Natural killer cell treated with Interleukin-12 subunit alpha and Interleukin-12 subunit beta and Interleukin-15 and Interleukin-18, amount 100 ng/mL, for 72 hours (primary cell): ENCODE measurements at regions not wholly inside any gene's neighbourhood (a gene's known extent, or its start where the extent isn't known, plus 50 kb on each side); places are given as distances from the start of the nearest gene placed in this dataset.

Source experiments
- ATAC-seq, 2 donors: fragments of 150-1000 bp; cut with Tn5 transposase in 1 of 2; sonication (Bioruptor Pico), chemical (Tn5 transposase) in 1 of 2; 2 replicates each; pipeline ENCODE4 v1.10.0; 2021
- DNase-seq: peaks from one replicate; pipeline ENCODE4 v3.0.0; 2022; ENCODE audit warnings: low spot score
- H3K27ac Mint-ChIP-seq, 2 donors: 1 replicate in 1 of 2; 2 replicates in 1 of 2; pipeline ENCODE4 v1.8.0; 2022; ENCODE audit warnings: mixed read lengths in 2 of 2, mild to moderate bottlenecking in 1 of 2, moderate library complexity in 1 of 2
- H3K27me3 Mint-ChIP-seq, 2 donors: 1 replicate in 1 of 2; 2 replicates in 1 of 2; pipeline ENCODE4 v1.8.0; 2022; ENCODE audit warnings: mixed read lengths in 2 of 2
- H3K36me3 Mint-ChIP-seq: one replicate; pipeline ENCODE4 v1.8.0; 2022; ENCODE audit warnings: mixed read lengths
- H3K4me1 Mint-ChIP-seq, 2 donors: 1 replicate in 1 of 2; 2 replicates in 1 of 2; pipeline ENCODE4 v1.8.0; 2022; ENCODE audit warnings: low read depth in 2 of 2, mixed read lengths in 2 of 2, mild to moderate bottlenecking in 1 of 2
- H3K4me3 Mint-ChIP-seq: one replicate; pipeline ENCODE4 v1.8.0; 2022; ENCODE audit warnings: mixed read lengths
- H3K9me3 Mint-ChIP-seq: 2 replicates; pipeline ENCODE4 v1.8.0; 2022; ENCODE audit warnings: mixed read lengths

DNA sequence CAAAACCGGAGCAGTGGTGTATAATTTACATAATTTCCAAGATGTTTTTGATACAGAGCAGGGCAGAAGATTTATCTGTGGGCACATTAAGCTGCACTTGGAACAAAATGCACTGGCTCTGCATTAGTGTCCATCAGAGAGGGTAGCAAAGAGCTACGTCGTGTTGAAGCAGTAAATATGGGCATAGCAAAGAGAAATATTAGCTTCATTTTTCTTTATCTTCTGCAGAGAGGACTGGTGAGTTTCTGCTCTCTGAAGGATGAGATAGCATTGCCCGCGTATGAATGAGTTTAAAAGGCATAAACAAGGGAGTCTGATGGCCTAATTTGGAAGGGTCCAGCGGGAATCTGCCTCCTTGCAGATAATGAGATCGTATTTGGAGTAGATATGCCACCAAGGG, 227.8 kb upstream of the CDH11 start:
- Mint-ChIP-seq H3K4me1 (no peaks in the 10 kb centered on the region), H3K36me3 (no peaks in the 10 kb centered on the region), H3K9me3 (peaks cover under 1% of the 10 kb centered on the region), H3K4me3 (no peak overlapping the region), H3K27me3 (no peaks in the 10 kb centered on the region), H3K27ac (no peak overlapping the region)
- DNase-seq = no peak
- ATAC-seq = no peak

DNA sequence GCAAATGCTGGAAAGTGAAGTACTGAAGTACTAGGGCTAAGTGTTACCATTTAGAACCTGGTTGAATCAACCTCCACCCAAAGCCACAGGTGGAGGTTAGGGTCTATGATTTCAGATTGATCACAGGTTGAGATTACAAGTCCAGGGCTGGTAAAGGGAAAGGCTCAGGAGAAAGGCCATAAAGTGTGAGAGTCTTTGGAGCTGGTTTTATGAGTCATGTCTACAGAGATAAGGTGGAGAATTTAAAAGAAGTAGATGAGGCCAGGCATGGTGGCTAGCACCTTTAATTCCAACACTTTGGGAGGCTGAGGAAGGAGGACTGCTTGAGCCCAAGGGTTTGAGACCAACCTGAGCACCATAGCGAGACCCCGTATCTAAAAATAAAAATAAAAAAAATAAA, 221.7 kb upstream of the CDH11 start:
- Mint-ChIP-seq H3K27ac (no peak overlapping the region), H3K9me3 (peaks cover 5% of the 10 kb centered on the region), H3K4me1 (no peaks in the 10 kb centered on the region), H3K4me3 (no peak overlapping the region), H3K36me3 (no peaks in the 10 kb centered on the region), H3K27me3 (no peaks in the 10 kb centered on the region)
- DNase-seq = no peak
- no peak for ATAC-seq

DNA sequence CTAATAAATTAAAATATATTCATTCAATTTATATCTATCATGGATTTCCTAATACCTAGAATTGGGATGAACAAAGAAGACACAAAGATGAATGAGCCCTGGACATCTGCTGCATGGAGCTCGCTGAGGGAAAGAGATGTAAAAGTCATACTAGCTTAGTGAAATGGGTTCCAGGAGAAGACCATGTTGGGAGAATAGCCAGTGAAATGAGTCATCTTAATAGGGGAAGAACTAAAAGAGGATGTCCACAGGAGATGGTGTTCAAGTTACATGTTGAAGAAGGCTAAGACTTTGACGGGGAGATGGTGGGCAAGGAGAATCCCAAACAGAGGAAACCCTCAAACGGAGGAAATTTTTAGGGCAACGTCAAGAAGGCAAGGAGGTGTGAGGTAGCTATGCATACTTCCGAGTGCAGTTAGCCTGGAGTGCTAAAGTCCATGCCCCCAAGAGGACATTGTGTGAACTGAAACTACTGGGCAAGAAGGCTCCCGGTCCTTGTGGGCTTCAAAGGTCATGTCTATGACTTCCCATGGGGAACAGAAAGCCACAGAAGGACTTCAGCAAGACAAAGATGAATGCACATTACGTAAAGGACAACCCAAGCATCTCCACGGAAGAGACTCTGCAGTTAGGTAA, 220.5 kb upstream of the CDH11 start:
- ATAC-seq = no peak
- no peak overlapping the region for H3K4me3 Mint-ChIP-seq
- H3K27ac Mint-ChIP-seq = no peak overlapping the region
- H3K27me3 Mint-ChIP-seq = no peaks in the 10 kb centered on the region
- peaks cover 5% of the 10 kb centered on the region for H3K9me3 Mint-ChIP-seq
- no peak for DNase-seq
- no peaks in the 10 kb centered on the region for H3K36me3 Mint-ChIP-seq
- H3K4me1 Mint-ChIP-seq = no peaks in the 10 kb centered on the region

DNA sequence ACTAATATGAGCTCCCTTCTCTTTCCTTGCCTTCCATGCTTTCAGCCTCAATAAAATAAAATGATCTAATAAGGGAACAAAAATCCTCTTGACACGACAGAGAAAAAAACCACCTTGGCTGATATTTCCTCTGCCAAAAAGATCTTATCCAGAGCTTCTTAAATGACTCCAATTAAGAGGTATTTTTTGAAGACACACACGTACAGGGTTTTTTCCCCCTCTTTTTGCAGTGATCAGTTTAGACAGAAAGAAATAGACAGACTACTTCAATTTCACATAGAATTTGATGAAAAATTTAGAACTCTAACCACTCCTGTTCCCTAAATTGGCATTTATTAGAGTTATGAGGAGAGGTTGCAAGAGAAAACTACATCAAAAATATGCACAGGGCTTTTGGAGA, 217.2 kb upstream of the CDH11 start:
- Mint-ChIP-seq H3K27me3 (no peaks in the 10 kb centered on the region), H3K4me3 (no peak overlapping the region), H3K27ac (no peak overlapping the region), H3K36me3 (no peaks in the 10 kb centered on the region), H3K9me3 (peaks cover 5% of the 10 kb centered on the region), H3K4me1 (no peaks in the 10 kb centered on the region)
- ATAC-seq = no peak
- no peak for DNase-seq

DNA sequence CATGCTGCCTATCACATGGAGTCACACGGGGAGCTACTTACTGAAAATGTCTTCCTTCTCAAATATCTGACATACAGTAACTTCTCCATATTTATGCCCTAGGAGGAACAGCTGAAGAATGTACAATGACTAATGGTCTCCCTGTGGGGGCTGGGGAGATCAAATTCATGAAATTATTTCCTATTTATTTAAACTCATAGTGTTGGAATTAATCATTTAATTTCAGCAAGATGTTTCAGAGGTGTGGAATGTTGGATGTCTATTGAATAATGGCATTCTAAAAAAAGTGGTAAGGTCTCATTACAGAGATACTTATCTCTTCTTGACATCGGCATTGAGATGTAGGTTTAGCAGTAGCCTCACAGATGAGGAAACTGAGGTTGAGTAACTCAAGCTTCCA, 214.3 kb upstream of the CDH11 start:
- H3K36me3 Mint-ChIP-seq = no peaks in the 10 kb centered on the region
- H3K27ac Mint-ChIP-seq = no peak overlapping the region
- no peaks in the 10 kb centered on the region for H3K9me3 Mint-ChIP-seq
- no peak for DNase-seq
- H3K27me3 Mint-ChIP-seq = no peaks in the 10 kb centered on the region
- no peaks in the 10 kb centered on the region for H3K4me1 Mint-ChIP-seq
- no peak for ATAC-seq
- no peak overlapping the region for H3K4me3 Mint-ChIP-seq

DNA sequence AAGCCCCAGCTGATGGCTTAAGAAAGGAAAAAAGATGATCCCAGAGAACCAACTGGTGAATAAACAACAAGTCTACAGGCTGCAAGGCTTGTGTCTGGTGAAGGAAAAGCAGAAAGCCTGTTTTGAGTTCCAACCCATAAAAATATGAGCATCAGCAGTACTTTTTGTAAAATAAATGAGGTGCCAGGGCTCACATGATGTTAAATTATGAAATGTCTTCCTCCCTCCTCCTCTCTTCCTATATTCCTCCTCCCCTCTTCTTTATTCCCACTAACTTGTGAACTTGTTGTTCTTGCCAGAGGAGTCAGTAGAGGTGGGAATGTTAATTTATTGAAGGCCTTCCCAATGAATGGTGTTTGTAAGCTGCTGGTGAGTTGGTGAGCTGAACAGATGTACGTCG, 212.2 kb upstream of the CDH11 start:
- no peak for DNase-seq
- no peaks in the 10 kb centered on the region for H3K27me3 Mint-ChIP-seq
- no peak overlapping the region for H3K27ac Mint-ChIP-seq
- no peaks in the 10 kb centered on the region for H3K4me1 Mint-ChIP-seq
- no peak overlapping the region for H3K4me3 Mint-ChIP-seq
- H3K9me3 Mint-ChIP-seq = no peaks in the 10 kb centered on the region
- no peaks in the 10 kb centered on the region for H3K36me3 Mint-ChIP-seq
- no peak for ATAC-seq

DNA sequence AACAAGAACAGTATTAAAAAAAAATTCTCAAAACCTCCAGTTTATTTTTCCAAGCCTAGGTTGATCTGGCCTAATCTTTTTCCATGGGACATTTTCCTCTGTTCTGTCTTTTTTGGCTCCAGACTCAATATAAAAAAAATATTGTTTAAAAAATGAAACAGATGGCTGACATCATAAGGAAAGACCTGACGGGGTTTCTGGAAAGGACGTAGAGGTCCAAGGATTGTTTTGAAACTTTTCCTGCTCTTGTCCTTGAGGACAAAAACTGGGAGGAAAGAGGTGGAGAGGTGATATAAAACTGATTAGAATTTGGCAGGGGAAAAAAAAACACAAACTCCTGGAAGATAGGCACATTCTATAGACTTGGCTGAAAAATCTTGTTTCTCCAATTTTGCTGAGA, 211.4 kb upstream of the CDH11 start:
- Mint-ChIP-seq H3K27ac (no peak overlapping the region), H3K27me3 (no peaks in the 10 kb centered on the region), H3K9me3 (no peaks in the 10 kb centered on the region), H3K36me3 (no peaks in the 10 kb centered on the region), H3K4me3 (no peak overlapping the region), H3K4me1 (no peaks in the 10 kb centered on the region)
- DNase-seq = no peak
- ATAC-seq = no peak

DNA sequence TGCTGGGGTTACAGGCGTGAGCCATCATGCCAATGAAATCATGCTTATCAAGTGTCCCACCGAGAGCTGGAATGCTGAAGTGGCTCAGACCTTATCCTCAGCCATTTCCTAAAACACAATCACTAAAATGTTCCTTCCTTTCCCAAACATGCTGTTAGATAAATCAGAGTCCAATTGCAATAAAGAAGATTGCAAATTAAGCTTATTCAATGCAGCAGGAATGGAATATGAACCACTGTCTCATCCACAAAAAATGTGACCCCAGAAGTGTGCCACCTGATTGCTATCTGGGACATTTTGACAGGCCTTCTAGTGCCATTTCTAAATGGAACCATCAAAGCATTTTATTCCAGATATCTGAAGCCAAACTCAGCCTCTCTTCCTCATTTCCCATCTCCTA, 205.5 kb upstream of the CDH11 start:
- H3K9me3 Mint-ChIP-seq = no peaks in the 10 kb centered on the region
- no peak overlapping the region for H3K27ac Mint-ChIP-seq
- H3K4me3 Mint-ChIP-seq = no peak overlapping the region
- no peaks in the 10 kb centered on the region for H3K27me3 Mint-ChIP-seq
- DNase-seq = no peak
- H3K36me3 Mint-ChIP-seq = no peaks in the 10 kb centered on the region
- H3K4me1 Mint-ChIP-seq = no peaks in the 10 kb centered on the region
- no peak for ATAC-seq

DNA sequence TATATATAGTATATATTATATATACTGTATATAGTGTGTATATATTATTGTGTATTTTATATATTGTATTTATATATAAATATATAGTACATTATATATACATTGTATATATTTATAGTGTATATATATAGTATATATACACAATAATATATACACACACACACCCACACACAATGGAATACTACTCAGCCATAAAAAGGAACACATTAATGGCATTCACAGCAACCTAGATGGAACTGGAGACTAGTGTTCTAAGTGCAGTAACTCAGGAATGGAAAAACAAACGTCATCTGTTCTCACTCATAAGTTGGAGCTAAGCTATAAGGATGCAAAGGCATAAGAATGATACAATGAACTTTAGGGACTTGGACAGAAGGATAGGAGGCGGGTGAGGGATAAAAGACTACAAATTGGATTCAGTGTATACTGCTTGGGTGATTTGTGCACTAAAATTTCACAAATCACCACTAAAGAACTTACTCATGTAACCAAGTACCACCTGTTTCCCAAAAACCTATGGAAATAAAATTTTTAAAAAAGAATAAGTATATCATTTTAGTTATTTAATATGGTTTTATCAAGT, 201.9 kb upstream of the CDH11 start:
- no peaks in the 10 kb centered on the region for H3K4me1 Mint-ChIP-seq
- H3K27ac Mint-ChIP-seq = no peak overlapping the region
- no peaks in the 10 kb centered on the region for H3K9me3 Mint-ChIP-seq
- DNase-seq = no peak
- H3K36me3 Mint-ChIP-seq = no peaks in the 10 kb centered on the region
- no peaks in the 10 kb centered on the region for H3K27me3 Mint-ChIP-seq
- ATAC-seq = no peak
- no peak overlapping the region for H3K4me3 Mint-ChIP-seq

DNA sequence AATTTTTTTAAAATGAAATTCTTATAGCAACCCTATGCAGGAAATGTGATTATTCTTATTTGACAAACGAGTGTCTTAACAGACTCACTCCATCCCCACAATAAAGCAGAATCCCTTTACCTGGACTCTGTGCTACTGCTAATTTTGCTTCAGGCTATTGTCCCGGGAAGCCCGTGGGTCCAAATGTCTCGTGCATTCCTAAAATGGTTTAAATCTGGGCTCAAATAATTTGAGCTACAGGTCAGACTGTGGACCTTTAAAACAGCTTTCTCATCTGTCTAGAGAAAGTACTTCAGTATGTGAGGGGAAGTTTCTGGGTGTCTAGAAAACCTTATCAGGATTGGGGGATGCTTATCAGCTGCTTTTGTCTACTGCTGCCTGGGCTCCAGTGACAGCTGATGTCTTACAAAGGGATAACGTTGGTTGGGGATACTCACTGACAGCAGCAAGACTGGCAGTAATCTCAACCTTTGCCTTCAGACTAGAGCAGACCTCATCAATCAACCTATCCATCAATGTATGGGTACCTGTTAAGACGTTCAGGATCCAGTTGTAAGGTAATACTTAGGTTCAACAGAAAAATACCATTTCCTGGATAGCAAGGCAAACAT, 197.9 kb upstream of the CDH11 start:
- no peak for DNase-seq
- Mint-ChIP-seq H3K27ac (no peak overlapping the region), H3K4me3 (no peak overlapping the region), H3K9me3 (no peaks in the 10 kb centered on the region), H3K27me3 (no peaks in the 10 kb centered on the region), H3K36me3 (no peaks in the 10 kb centered on the region), H3K4me1 (no peaks in the 10 kb centered on the region)
- peak in 1 of 2 donors; percentile 36 for ATAC-seq

DNA sequence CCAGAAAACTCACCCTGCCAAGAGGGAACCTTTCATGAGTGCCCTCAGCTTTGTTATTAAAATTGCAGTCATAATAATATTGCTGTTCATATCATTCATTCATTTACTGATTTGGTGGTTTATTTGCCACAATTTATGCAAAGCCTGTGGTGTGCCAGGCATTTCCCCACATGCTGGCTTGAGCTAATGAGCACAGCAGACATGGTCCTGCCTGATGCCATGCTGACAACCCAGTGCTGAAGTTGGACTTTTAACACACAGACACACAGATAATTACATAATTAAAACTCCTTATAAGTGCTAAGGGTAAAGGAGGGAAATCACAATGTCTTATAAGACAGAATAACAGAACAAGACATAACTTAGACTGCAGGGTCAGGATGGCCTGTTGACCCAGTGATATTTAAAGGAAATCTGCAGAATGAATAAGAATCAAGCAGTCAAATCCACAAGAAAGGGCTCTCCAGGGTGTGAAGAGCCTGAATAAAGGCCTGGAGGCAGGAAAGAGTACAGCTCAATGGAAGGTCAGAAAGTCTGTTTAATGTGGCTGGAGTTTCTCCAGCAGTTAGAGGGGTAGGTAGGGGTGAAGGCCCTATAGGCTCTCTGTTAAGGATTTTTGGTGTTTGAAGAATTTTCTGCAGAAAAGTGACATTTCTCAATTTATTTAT, 196.9 kb upstream of the CDH11 start:
- DNase-seq = no peak
- no peak overlapping the region for H3K27ac Mint-ChIP-seq

DNA sequence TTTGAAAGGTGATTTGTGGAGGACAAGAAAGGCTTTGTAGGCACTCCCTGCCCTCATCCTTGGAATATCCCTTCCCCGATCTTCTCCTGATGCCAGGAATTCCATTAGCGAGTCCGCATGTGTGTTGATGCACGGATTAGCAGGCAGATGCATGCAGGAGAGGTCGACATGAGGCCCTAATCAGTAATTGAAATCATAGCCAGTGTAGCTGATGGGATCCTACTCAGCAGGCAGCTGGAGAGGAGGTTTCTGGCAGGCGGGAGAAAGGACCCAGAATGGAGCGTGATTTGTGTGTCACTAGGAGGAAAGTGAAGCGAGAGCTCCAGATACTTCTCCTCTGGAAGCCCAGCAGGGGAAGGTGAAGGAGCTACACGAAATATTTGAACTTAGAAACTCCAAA, 196.3 kb upstream of the CDH11 start:
- H3K27ac Mint-ChIP-seq = no peak overlapping the region
- no peak overlapping the region for H3K4me3 Mint-ChIP-seq
- H3K9me3 Mint-ChIP-seq = no peaks in the 10 kb centered on the region

More for the DNA sequence above, 196.9 kb upstream of the CDH11 start:
- H3K4me1 Mint-ChIP-seq = no peaks in the 10 kb centered on the region
- no peaks in the 10 kb centered on the region for H3K9me3 Mint-ChIP-seq
- no peaks in the 10 kb centered on the region for H3K36me3 Mint-ChIP-seq
- no peaks in the 10 kb centered on the region for H3K27me3 Mint-ChIP-seq
- no peak overlapping the region for H3K4me3 Mint-ChIP-seq
- no peak for ATAC-seq

DNA sequence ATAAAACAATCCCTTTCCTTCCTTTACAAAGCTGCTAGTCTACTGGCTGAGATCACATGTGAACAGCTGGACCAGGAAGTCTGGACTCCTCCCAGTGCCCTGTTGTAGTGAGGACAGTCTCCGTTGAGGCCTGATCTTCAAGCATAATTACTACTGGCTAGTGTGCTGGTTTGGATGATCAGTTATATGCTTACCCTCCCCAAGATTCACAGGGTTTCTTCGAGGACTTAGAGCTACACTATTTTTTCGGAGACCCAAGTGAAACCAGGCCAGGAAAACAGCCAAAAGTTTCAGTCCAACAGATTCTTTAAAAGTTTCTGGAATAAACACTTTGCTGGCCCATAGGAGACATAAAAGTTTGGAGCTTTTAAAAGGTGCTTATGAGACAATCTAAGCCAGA, 194.9 kb upstream of the CDH11 start:
- H3K4me1 Mint-ChIP-seq = no peaks in the 10 kb centered on the region
- H3K4me3 Mint-ChIP-seq = no peak overlapping the region
- no peak overlapping the region for H3K27ac Mint-ChIP-seq
- no peak for DNase-seq
- H3K27me3 Mint-ChIP-seq = no peaks in the 10 kb centered on the region
- no peaks in the 10 kb centered on the region for H3K36me3 Mint-ChIP-seq
- no peak for ATAC-seq
- no peaks in the 10 kb centered on the region for H3K9me3 Mint-ChIP-seq

More for the DNA sequence above, 196.3 kb upstream of the CDH11 start:
- H3K27me3 Mint-ChIP-seq = no peaks in the 10 kb centered on the region
- DNase-seq (no peak), ATAC-seq (no peak)
- no peaks in the 10 kb centered on the region for H3K4me1 Mint-ChIP-seq
- H3K36me3 Mint-ChIP-seq = no peaks in the 10 kb centered on the region

DNA sequence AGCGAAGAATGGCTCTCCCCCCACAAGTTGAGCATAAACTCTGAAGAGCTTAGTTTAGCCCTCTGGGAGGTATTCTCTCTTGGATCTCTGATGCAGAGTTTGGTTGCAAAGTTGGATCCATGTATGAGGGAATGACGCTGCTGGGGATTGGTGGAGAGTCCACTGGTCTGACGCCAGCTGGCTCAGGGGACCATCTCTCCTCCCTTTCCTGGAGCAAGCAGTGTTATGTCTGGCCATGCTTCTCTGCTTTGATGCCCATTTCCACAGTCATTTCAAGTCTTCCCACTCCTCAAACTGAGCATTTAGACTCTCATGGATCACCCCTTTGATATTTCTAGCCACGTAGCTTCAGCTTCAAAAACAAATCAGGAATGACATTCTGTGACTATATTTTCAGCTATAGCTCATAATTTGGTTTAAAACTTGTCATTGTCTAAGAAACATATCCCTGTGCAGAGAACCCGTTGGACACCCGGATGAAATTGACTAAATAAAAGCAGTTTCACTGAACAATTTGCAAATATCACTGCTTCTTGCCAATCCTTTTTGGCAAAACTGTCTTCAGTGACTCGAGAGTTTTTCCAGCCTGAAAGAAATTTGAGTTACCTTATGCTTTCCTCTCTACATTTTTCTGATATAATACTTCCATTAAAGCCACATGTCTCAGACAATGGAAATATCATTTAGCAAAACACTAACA, 193.4 kb upstream of the CDH11 start:
- H3K27ac Mint-ChIP-seq = no peak overlapping the region
- ATAC-seq = no peak
- no peak overlapping the region for H3K4me3 Mint-ChIP-seq
- no peaks in the 10 kb centered on the region for H3K27me3 Mint-ChIP-seq
- no peaks in the 10 kb centered on the region for H3K4me1 Mint-ChIP-seq
- H3K9me3 Mint-ChIP-seq = no peaks in the 10 kb centered on the region
- no peaks in the 10 kb centered on the region for H3K36me3 Mint-ChIP-seq
- no peak for DNase-seq
